ENCODE measurements at regions not wholly inside any gene's neighbourhood (a gene's known extent, or its start where the extent isn't known, plus 50 kb on each side); places are given as distances from the start of the nearest gene placed in this dataset.

GRCh38 chr4:35942092-35942491, 302.2 kb downstream of the ARAP2 start:
- no peak overlapping the region for H3K27ac Mint-ChIP-seq
- TF ChIP-seq CTCF (IDR thresholded peaks at IDR 0.05): no peak
- ChIA-PET CTCF (no interaction called here), POLR2A (no interaction called here)
- no peak overlapping the region for H3K4me3 Mint-ChIP-seq
- H3K36me3 Mint-ChIP-seq (ENCODE audit: low read depth): no peaks in the 10 kb centered on the region
- intact Hi-C loops (cut with micrococcal nuclease): loop anchor here (10.0 kb wide), 1 partner anchor 453 kb away; no protein-coding TSS in a partner anchor
- no peaks in the 10 kb centered on the region for H3K27me3 Mint-ChIP-seq
- ATAC-seq (ENCODE audit: low read depth): no peak
- no peaks in the 10 kb centered on the region for H3K4me1 Mint-ChIP-seq
- DNase-seq: no peak
- H3K9me3 Mint-ChIP-seq: no peaks in the 10 kb centered on the region

- no peaks in the 10 kb centered on the region for H3K4me1 Mint-ChIP-seq
- CTCF ChIA-PET: no interaction called here
- POLR2A ChIA-PET: no interaction called here
- ATAC-seq (ENCODE audit: low read depth) (no peak), DNase-seq (no peak)
- H3K9me3 Mint-ChIP-seq: no peaks in the 10 kb centered on the region
- TF ChIP-seq CTCF (IDR thresholded peaks at IDR 0.05): no peak
- no peaks in the 10 kb centered on the region for H3K36me3 Mint-ChIP-seq (ENCODE audit: low read depth)
- H3K4me3 Mint-ChIP-seq: no peak overlapping the region
- intact Hi-C loops (cut with micrococcal nuclease): loop anchor here (10.0 kb wide), 1 partner anchor 451 kb away; no protein-coding TSS in a partner anchor
- no peak overlapping the region for H3K27ac Mint-ChIP-seq
- H3K27me3 Mint-ChIP-seq: no peaks in the 10 kb centered on the region
These were observed 300.7 kb downstream of the ARAP2 start for GRCh38 chr4:35943606-35944005.

GRCh38 chr4:35948171-35948570, 296.1 kb downstream of the ARAP2 start:
- peaks cover 11% of the 10 kb centered on the region for H3K9me3 Mint-ChIP-seq
- ATAC-seq (ENCODE audit: low read depth): no peak
- intact Hi-C loops (cut with micrococcal nuclease): loop anchor here (10.0 kb wide), 1 partner anchor 447 kb away; no protein-coding TSS in a partner anchor
- ChIA-PET POLR2A (no interaction called here), CTCF (no interaction called here)
- H3K27ac Mint-ChIP-seq: no peak overlapping the region
- DNase-seq: no peak
- no peaks in the 10 kb centered on the region for H3K4me1 Mint-ChIP-seq
- no peak for TF ChIP-seq CTCF (IDR thresholded peaks at IDR 0.05)
- H3K27me3 Mint-ChIP-seq: no peaks in the 10 kb centered on the region
- no peaks in the 10 kb centered on the region for H3K36me3 Mint-ChIP-seq (ENCODE audit: low read depth)
- H3K4me3 Mint-ChIP-seq: no peak overlapping the region

GRCh38 chr4:35950442-35950841, 293.9 kb downstream of the ARAP2 start:
- no peak overlapping the region for H3K4me3 Mint-ChIP-seq
- H3K9me3 Mint-ChIP-seq: peaks cover 26% of the 10 kb centered on the region
- H3K27me3 Mint-ChIP-seq: no peaks in the 10 kb centered on the region
- H3K36me3 Mint-ChIP-seq (ENCODE audit: low read depth): no peaks in the 10 kb centered on the region
- no peak overlapping the region for H3K27ac Mint-ChIP-seq
- POLR2A ChIA-PET: no interaction called here
- intact Hi-C loops (cut with micrococcal nuclease): no loop called here
- TF ChIP-seq CTCF (IDR thresholded peaks at IDR 0.05): no peak
- no peak for ATAC-seq (ENCODE audit: low read depth)
- DNase-seq: no peak
- CTCF ChIA-PET: no interaction called here
- H3K4me1 Mint-ChIP-seq: no peaks in the 10 kb centered on the region

- Mint-ChIP-seq H3K9me3 (peaks cover 32% of the 10 kb centered on the region), H3K4me3 (no peak overlapping the region), H3K36me3 (ENCODE audit: low read depth) (no peaks in the 10 kb centered on the region), H3K4me1 (no peaks in the 10 kb centered on the region), H3K27me3 (no peaks in the 10 kb centered on the region), H3K27ac (no peak overlapping the region)
- no peak for DNase-seq
- ATAC-seq (ENCODE audit: low read depth): no peak
- ChIA-PET CTCF (no interaction called here), POLR2A (no interaction called here)
- TF ChIP-seq CTCF (IDR thresholded peaks at IDR 0.05): no peak
- intact Hi-C loops (cut with micrococcal nuclease): no loop called here
These were observed 291.6 kb downstream of the ARAP2 start for GRCh38 chr4:35952751-35953150.

All from activated B cell treated with CpG ODN at 0.5 μM for 24 hours (primary cell).